Tibial nerve (tissue), 4 donors: ENCODE measurements at regions not wholly inside any gene's neighbourhood (a gene's known extent, or its start where the extent isn't known, plus 50 kb on each side); places are given as distances from the start of the nearest gene placed in this dataset.

ENCODE experiments used
- CTCF ChIP-seq, 5 experiments: fragments of 200-600 bp in 3 of 5; fragments of 450-650 bp in 2 of 5; sonication (generic) in 3 of 5; IDR thresholded peaks; one replicate each; pipeline ENCODE4 v1.5.1; 2016 to 2019; ENCODE audit warnings: antibody characterized with exemption in 5 of 5, mild to moderate bottlenecking in 3 of 5, moderate library complexity in 2 of 5
- EP300 ChIP-seq, 2 donors: sonication (generic); formaldehyde crosslinking; IDR thresholded peaks; one replicate each; pipeline ENCODE4 v1.6.1; 2017; ENCODE audit warnings: antibody characterized with exemption in 2 of 2, mild to moderate bottlenecking in 1 of 2
- POLR2A ChIP-seq, 2 donors: fragments of 450-650 bp; IDR thresholded peaks; one replicate each; pipeline ENCODE4 v1.6.1; 2017; ENCODE audit warnings: antibody characterized with exemption in 2 of 2, mild to moderate bottlenecking in 2 of 2, moderate library complexity in 2 of 2

- TF ChIP-seq CTCF (IDR thresholded peaks at IDR 0.05) = no peak
- no peak for TF ChIP-seq POLR2A (IDR thresholded peaks at IDR 0.05)
- TF ChIP-seq EP300 (IDR thresholded peaks at IDR 0.05) = no peak
Measured at GRCh38 chr3:147141516-147142288, 264.6 kb downstream of the ZIC4 start.
